SK-N-MC (cell line): ENCODE measurements at regions not wholly inside any gene's neighbourhood (a gene's known extent, or its start where the extent isn't known, plus 50 kb on each side); places are given as distances from the start of the nearest gene placed in this dataset.

Experiments
- EZH2 ChIP-seq: fragments of 200-600 bp; sonication (generic); IDR thresholded peaks from one replicate; pipeline ENCODE4 v1.6.1; 2017; ENCODE audit warnings: antibody characterized with exemption
- FOXP2 ChIP-seq: optimal IDR thresholded peaks from 2 replicates; pipeline ENCODE3; 2011; ENCODE audit warnings: mild to moderate bottlenecking, moderate library complexity; ENCODE audit not compliant: insufficient read depth; ENCODE audit errors: extremely low read length, control extremely low read depth
- POLR2AphosphoS5 ChIP-seq: IDR thresholded peaks from 2 replicates; pipeline ENCODE4 v1.6.1; 2012; ENCODE audit warnings: mild to moderate bottlenecking, low read depth, low read length, borderline replicate concordance

DNA sequence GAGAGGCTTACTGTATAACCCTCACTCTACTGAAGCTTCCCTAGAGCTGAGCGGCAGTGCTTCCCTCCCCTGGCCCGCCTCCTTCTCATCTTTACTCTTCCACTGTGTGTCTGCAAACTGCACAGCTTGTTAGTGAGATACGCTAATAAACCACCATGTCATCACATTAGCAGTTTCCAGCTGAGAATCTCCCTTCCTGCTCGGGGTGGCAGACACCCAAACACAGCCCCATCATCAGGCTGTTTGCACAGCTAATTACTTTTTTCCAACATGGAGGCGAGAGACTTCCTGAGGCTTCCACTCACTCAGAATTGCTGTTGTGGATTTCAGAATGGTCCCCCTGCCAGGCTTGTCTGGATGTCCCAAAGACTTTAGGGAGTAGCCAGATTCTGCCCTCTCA lies 444.9 kb upstream of the SULF2 start:
- no peak for TF ChIP-seq POLR2AphosphoS5
- TF ChIP-seq FOXP2: no peak
- TF ChIP-seq EZH2: no peak
